ENCODE measurements at regions not wholly inside any gene's neighbourhood (a gene's known extent, or its start where the extent isn't known, plus 50 kb on each side); places are given as distances from the start of the nearest gene placed in this dataset.
"Not testable (repeated sequence)": the region's sequence is repeated elsewhere in the genome, so short reads cannot be mapped to it uniquely, and the experiment has no call there.

- intact Hi-C loops (cut with DNase I) = no loop called here
- no peak for DNase-seq (ENCODE audit: missing footprints)
- no peak for ATAC-seq
These were observed 404.5 kb downstream of the GBA3 start for GRCh38 chr4:23097251-23097650.

DNA sequence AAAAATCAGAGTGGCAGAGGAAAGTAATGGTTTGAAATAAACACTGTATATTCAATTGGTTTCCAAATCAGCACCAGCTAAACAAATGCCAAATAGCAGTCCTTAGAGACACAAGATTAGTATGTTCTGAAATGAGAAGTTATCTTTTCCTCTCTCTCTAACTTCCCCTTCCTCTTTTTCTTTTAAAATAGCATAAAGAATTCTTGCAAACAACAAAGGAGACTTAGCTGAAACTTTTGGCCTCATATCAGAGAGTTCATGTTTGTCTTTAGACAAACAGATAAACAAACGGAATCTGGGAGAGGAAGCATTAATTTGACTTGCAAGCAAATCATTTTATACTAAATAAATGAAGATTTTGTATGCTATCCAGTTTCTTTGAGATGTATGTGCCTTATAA, 399.0 kb downstream of the GBA3 start:
- intact Hi-C loops (cut with DNase I) = no loop called here
- ATAC-seq (no peak), DNase-seq (ENCODE audit: missing footprints) (no peak)

GRCh38 chr4:23085249-23085568, 392.5 kb downstream of the GBA3 start:
- intact Hi-C loops (cut with DNase I) = no loop called here
- ATAC-seq (no peak), DNase-seq (ENCODE audit: missing footprints) (no peak)

- intact Hi-C loops (cut with DNase I) = no loop called here
- DNase-seq (ENCODE audit: missing footprints) (no peak), ATAC-seq (no peak)
These were observed 392.0 kb downstream of the GBA3 start for GRCh38 chr4:23084559-23085248.

DNA sequence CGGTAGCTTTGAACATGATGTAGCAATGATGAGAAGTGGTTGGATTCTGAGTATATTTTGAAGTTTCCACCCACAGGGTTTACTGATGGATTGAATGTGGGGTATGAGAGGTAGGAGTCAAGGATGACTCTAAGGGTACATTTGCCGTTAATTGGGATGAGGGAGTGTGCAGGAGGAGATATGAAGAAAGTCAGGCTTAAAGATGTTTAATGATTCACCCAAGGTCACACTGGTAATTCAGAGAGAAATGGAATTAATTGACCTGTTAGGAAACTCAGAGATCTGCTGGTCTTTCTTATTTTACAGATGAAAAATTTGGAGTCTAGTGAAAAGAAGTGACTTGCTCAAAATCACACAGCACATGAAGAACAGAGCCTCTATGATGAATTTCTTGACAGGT, 390.7 kb downstream of the GBA3 start:
- ATAC-seq = no peak
- intact Hi-C loops (cut with DNase I) = no loop called here
- DNase-seq (ENCODE audit: missing footprints) = no peak

- intact Hi-C loops (cut with DNase I); ATAC-seq; DNase-seq (ENCODE audit: missing footprints): not testable (repeated sequence)
These were observed 387.4 kb downstream of the GBA3 start for GRCh38 chr4:23080171-23080570.

GRCh38 chr4:23070848-23071570, 378.3 kb downstream of the GBA3 start:
- DNase-seq (ENCODE audit: missing footprints) = no peak
- intact Hi-C loops (cut with DNase I) = no loop called here
- ATAC-seq = no peak

DNA sequence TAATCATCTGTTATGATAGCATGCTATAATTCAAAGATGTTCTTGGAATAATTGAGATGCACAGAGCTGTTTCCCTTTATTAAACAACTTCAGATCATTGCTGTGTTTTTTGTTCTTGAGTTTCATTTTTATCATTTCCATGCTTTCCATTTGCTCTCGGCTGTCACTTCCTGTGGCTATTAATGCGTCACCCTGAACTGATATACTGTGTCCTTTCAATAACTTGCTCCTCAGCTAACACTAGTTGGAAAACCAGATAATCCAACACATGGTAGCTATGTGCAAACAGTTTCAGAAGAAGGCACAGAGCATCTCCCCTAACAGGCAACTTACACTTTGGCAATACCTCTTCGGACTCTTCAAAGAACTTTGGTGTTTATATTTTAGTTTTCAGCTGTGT, 376.0 kb downstream of the GBA3 start:
- no peak for ATAC-seq
- DNase-seq (ENCODE audit: missing footprints) = no peak
- intact Hi-C loops (cut with DNase I) = no loop called here

DNA sequence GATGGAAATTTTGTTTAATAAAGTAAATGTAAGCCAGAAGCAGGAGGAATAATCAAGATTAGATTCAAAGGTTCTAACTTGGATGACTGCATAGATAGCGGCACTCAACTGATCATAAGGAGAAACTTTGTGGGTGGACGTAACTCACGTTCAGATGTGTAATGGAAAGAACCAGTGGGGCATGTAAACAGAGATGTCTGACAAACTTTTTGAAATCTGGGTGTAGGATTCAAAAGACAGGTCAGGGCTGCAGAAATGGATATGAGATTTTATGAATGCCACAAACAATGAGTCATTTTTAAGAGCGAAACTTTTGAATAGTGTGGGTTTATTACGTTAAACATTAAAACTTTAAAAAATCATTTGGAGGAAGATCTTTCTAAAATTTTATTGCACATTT, 375.6 kb downstream of the GBA3 start:
- ATAC-seq = no peak
- no peak for DNase-seq (ENCODE audit: missing footprints)
- intact Hi-C loops (cut with DNase I) = no loop called here

DNA sequence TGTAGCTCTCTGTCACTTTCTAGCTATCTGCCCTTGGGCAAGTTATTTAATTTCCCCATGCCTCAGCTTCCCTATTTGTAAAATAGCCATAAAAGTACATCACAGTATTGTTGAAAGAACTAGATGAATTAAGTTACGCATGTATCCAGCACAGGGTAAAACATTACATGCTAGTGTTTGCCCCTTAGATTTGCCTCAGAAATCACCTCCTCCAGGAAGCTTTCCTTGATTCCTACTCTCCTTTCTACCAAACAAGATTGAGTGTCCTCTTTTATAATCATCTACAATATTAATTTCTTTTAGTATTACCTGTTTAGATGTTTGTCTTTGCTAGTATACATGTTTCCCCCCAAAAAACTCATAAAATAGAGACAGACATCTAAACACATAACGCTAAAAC, 369.5 kb downstream of the GBA3 start:
- DNase-seq (ENCODE audit: missing footprints) (no peak), ATAC-seq (no peak)
- intact Hi-C loops (cut with DNase I) = no loop called here

GRCh38 chr4:23061431-23061830, 368.7 kb downstream of the GBA3 start:
- ATAC-seq = no peak
- intact Hi-C loops (cut with DNase I) = no loop called here
- DNase-seq (ENCODE audit: missing footprints) = no peak

DNA sequence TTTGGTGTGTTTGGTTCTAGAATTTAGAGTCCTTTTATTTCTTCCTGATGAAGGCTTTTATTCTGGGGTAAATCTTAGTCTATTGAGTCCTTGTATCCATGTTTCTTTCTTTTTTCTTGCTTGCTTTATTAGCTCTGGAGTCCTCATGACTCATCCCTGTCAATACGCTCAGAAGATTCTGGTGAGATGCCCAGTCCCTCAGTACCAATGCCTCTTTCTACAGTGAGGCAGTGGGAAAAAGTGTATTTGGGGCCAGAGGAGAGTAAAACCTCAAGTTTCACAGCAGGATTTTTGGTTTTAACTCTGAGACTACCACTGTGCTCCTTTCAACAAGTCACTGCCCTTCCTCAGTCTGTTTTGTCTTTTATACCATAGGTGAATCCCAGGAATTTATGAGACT, 368.0 kb downstream of the GBA3 start:
- no peak for ATAC-seq
- intact Hi-C loops (cut with DNase I) = no loop called here

DNA sequence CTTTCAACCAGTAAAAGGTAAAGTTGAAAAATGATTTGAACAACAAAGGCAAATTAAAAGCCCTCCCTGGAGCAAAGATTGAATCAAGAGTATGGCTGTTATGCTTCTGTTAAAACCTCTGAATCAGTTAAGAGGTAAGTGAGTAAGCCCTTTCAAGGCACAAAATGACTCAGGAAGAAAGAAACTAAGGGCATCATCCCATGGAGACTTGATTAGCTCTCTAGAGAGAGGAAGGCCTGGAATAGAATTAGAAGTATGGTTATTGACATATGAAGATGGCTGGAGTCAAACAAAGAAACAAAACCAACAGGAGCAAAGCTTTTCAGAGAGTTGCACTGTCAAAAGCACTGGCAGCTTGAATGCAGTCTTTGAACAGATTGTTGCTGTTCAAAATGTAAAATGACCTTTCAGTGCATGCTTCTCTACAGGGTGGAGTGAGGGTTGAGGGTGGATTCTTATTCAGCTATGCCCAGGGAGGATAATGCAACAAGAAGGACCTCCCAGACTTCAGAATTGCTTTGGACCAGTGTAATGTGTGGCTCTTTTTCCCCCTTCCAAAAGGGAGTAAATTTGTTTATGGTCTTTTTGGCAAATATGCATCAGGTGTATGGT, 365.5 kb downstream of the GBA3 start:
- ATAC-seq (no peak), DNase-seq (ENCODE audit: missing footprints) (no peak)
- intact Hi-C loops (cut with DNase I) = no loop called here

More for the DNA sequence above, 368.0 kb downstream of the GBA3 start:
- DNase-seq (ENCODE audit: missing footprints) = no peak

- intact Hi-C loops (cut with DNase I) = no loop called here
- ATAC-seq = no peak
- DNase-seq (ENCODE audit: missing footprints) = no peak
These were observed 348.8 kb downstream of the GBA3 start for GRCh38 chr4:23041501-23041900.

DNA sequence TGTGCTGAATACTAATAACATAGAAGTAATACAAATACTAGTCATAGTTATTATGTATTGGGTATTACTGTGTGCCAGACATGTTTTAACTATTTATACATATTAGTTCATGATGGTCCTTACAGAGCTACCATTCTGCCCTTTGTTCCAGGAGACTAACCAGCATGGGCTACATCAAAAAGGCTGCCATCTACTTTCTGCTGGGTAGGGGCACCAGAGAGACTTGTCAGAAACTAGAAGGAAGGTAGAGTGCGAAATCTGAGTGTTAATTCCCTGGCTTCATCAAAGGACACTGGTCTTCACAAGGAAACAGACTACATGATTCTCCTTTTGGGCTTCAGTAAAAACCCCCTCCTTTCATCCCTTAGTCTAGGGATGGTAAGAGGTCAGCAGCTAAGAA, 347.8 kb downstream of the GBA3 start:
- no peak for ATAC-seq
- DNase-seq (ENCODE audit: missing footprints) = no peak
- intact Hi-C loops (cut with DNase I) = no loop called here

GRCh38 chr4:23039818-23040217, 347.1 kb downstream of the GBA3 start:
- DNase-seq (ENCODE audit: missing footprints) (no peak), ATAC-seq (no peak)
- intact Hi-C loops (cut with DNase I) = no loop called here

- ATAC-seq (no peak), DNase-seq (ENCODE audit: missing footprints) (no peak)
- intact Hi-C loops (cut with DNase I) = no loop called here
These were observed 346.1 kb downstream of the GBA3 start for GRCh38 chr4:23038626-23039491.

GRCh38 chr4:23036921-23037495, 344.3 kb downstream of the GBA3 start:
- DNase-seq (ENCODE audit: missing footprints) (no peak), ATAC-seq (no peak)
- intact Hi-C loops (cut with DNase I) = no loop called here

DNA sequence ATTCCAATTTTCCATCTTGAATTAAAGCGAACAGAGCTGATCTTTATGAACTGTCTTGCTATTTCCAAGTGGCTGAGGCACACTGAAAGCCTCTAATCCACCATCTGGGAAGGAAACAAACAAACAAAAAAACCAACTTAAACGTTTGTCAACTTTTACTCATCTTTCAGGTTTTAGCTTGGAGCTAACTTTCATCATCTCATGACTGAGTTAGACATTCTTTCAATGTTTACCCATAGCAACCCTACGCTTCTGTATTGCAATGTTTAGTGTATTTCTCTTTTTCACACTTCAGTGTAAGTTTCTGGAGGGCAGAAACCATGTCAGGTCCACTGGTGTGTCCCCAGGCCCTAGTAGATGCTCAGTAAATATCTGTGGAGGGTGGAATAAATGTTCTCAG, 343.8 kb downstream of the GBA3 start:
- no peak for DNase-seq (ENCODE audit: missing footprints)
- intact Hi-C loops (cut with DNase I) = no loop called here
- no peak for ATAC-seq

All from Right ventricle myocardium inferior (tissue), 1 donor.